CD14-positive monocyte (primary cell): ENCODE measurements at regions not wholly inside any gene's neighbourhood (a gene's known extent, or its start where the extent isn't known, plus 50 kb on each side); places are given as distances from the start of the nearest gene placed in this dataset.

Experiments
- DNase-seq, 3 donors: peaks; one replicate each; pipeline ENCODE4 v3.0.0-alpha.2; 2011 to 2022
- H2AFZ ChIP-seq: 2 replicates; pipeline ENCODE4 v1.6.0; 2012; ENCODE audit warnings: mild to moderate bottlenecking, low read depth, low read length, inconsistent platforms; ENCODE audit not compliant: insufficient read depth, poor library complexity, severe bottlenecking
- H3K27ac ChIP-seq, 2 donors: 1 replicate in 1 of 2; 2 replicates in 1 of 2; pipeline ENCODE4 v1.5.1; 2012 to 2013; ENCODE audit warnings: low read length in 2 of 2, control low read depth in 1 of 2, inconsistent platforms in 1 of 2, low read depth in 1 of 2, mild to moderate bottlenecking in 1 of 2
- H3K27me3 ChIP-seq, 2 donors: one replicate each; pipeline versions ENCODE4 v1.6.0 to v1.6.1; 2011 to 2013; ENCODE audit warnings: low read length in 2 of 2; ENCODE audit not compliant: control insufficient read depth in 2 of 2, insufficient read depth in 2 of 2
- H3K36me3 ChIP-seq, 2 donors: replicated peaks in 1 of 2; 1 replicate in 1 of 2; 2 replicates in 1 of 2; pipeline versions ENCODE4 v1.5.1 to v1.6.1; 2012 to 2013; ENCODE audit warnings: low read length in 2 of 2, control low read depth in 1 of 2, inconsistent platforms in 1 of 2, mild to moderate bottlenecking in 1 of 2; ENCODE audit not compliant: insufficient read depth in 2 of 2, control insufficient read depth in 1 of 2
- H3K4me1 ChIP-seq, 2 donors: 1 replicate in 1 of 2; 2 replicates in 1 of 2; pipeline versions ENCODE4 v1.5.1 to v1.6.1; 2012 to 2013; ENCODE audit warnings: low read length in 2 of 2, control low read depth in 1 of 2, inconsistent platforms in 1 of 2, mild to moderate bottlenecking in 1 of 2, moderate library complexity in 1 of 2; ENCODE audit not compliant: insufficient read depth in 2 of 2, control insufficient read depth in 1 of 2
- H3K4me2 ChIP-seq: replicated peaks from 2 replicates; pipeline ENCODE3; 2012; ENCODE audit warnings: low read length, moderate library complexity, mild to moderate bottlenecking; ENCODE audit not compliant: poor library complexity, severe bottlenecking; ENCODE audit errors: extremely low read depth
- H3K4me3 ChIP-seq, 3 experiments: fragments of 200-600 bp in 1 of 3; sonication (generic) in 1 of 3; replicated peaks in 1 of 3; 1 replicate in 2 of 3; 2 replicates in 1 of 3; pipeline ENCODE4 v1.5.1; 2011 to 2013; ENCODE audit warnings: low read length in 3 of 3, mild to moderate bottlenecking in 3 of 3, control low read depth in 2 of 3, low read depth in 2 of 3, inconsistent platforms in 1 of 3, moderate library complexity in 1 of 3
- H3K79me2 ChIP-seq: 2 replicates; pipeline ENCODE4 v1.6.0; 2012; ENCODE audit warnings: mild to moderate bottlenecking, control low read depth, inconsistent platforms, low read length, moderate library complexity; ENCODE audit not compliant: insufficient read depth
- H3K9ac ChIP-seq: 2 replicates; pipeline ENCODE4 v1.6.0; 2017; ENCODE audit warnings: low read length, mild to moderate bottlenecking; ENCODE audit not compliant: insufficient read depth, poor library complexity, severe bottlenecking
- H3K9me3 ChIP-seq, 2 donors: replicated peaks in 1 of 2; 1 replicate in 1 of 2; 2 replicates in 1 of 2; pipeline versions ENCODE4 v1.5.1 to v1.6.1; 2012 to 2013; ENCODE audit warnings: low read length in 2 of 2, control low read depth in 1 of 2; ENCODE audit not compliant: control insufficient read depth in 1 of 2, insufficient read depth in 1 of 2
- H4K20me1 ChIP-seq: 2 replicates; pipeline ENCODE4 v1.6.0; 2012; ENCODE audit warnings: mild to moderate bottlenecking, low read length, control low read depth, moderate library complexity; ENCODE audit not compliant: insufficient read depth
- H3K27ac Mint-ChIP-seq, 7 donors: one replicate each; pipeline ENCODE4 v1.8.0; 2020; ENCODE audit warnings: mild to moderate bottlenecking in 7 of 7, mixed read lengths in 7 of 7, moderate library complexity in 6 of 7, inconsistent platforms in 2 of 7
- H3K27me3 Mint-ChIP-seq, 3 donors: one replicate each; pipeline ENCODE4 v1.8.0; 2021 to 2022; ENCODE audit warnings: low read depth in 3 of 3, mild to moderate bottlenecking in 3 of 3, mixed read lengths in 3 of 3, moderate library complexity in 3 of 3, inconsistent platforms in 1 of 3
- H3K36me3 Mint-ChIP-seq, 2 donors: one replicate each; pipeline ENCODE4 v1.8.0; 2020; ENCODE audit warnings: mixed read lengths in 2 of 2, inconsistent platforms in 1 of 2, mild to moderate bottlenecking in 1 of 2
- H3K4me1 Mint-ChIP-seq: one replicate; pipeline ENCODE4 v1.8.0; 2020; ENCODE audit warnings: mild to moderate bottlenecking, mixed read lengths
- H3K4me3 Mint-ChIP-seq, 2 donors: one replicate each; pipeline ENCODE4 v1.8.0; 2020; ENCODE audit warnings: mild to moderate bottlenecking in 2 of 2, mixed read lengths in 2 of 2, moderate library complexity in 1 of 2
- H3K9me3 Mint-ChIP-seq, 7 donors: one replicate each; pipeline ENCODE4 v1.8.0; 2020 to 2022; ENCODE audit warnings: mixed read lengths in 7 of 7, mild to moderate bottlenecking in 6 of 7, moderate library complexity in 6 of 7, inconsistent platforms in 2 of 7
- WGBS: methylation state at CpG from one replicate; pipeline ENCODE4 v1.1.5; 2013; ENCODE audit warnings: missing lambda C conversion rate; ENCODE audit not compliant: insufficient coverage; 5-methylcytosine and 5-hydroxymethylcytosine counted together
- intact Hi-C, 2 donors: fragments of 100-400 bp; cut with micrococcal nuclease; formaldehyde crosslinking; loops; one replicate each; pipeline versions ENCODE4 v1.15.0 to v1.15.1; 2023
- TF ChIP-seq, protein P1 (sequence below): fragments of 200-600 bp; IDR thresholded peaks from one replicate; pipeline ENCODE4 v1.8.0; 2022; ENCODE audit warnings: antibody characterized with exemption, mild to moderate bottlenecking

GRCh38 chr13:106117640-106118039 is 417.8 kb downstream of the EFNB2 start:
- TF ChIP-seq, protein P1, sequence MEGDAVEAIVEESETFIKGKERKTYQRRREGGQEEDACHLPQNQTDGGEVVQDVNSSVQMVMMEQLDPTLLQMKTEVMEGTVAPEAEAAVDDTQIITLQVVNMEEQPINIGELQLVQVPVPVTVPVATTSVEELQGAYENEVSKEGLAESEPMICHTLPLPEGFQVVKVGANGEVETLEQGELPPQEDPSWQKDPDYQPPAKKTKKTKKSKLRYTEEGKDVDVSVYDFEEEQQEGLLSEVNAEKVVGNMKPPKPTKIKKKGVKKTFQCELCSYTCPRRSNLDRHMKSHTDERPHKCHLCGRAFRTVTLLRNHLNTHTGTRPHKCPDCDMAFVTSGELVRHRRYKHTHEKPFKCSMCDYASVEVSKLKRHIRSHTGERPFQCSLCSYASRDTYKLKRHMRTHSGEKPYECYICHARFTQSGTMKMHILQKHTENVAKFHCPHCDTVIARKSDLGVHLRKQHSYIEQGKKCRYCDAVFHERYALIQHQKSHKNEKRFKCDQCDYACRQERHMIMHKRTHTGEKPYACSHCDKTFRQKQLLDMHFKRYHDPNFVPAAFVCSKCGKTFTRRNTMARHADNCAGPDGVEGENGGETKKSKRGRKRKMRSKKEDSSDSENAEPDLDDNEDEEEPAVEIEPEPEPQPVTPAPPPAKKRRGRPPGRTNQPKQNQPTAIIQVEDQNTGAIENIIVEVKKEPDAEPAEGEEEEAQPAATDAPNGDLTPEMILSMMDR: no peak
- H3K27me3 Mint-ChIP-seq: no peaks in the 10 kb centered on the region
- H4K20me1 ChIP-seq: no peaks in the 10 kb centered on the region
- H2AFZ ChIP-seq: no peak overlapping the region
- no peaks in the 10 kb centered on the region for H3K36me3 Mint-ChIP-seq
- no CpG with 5 or more reads among the region's 4 CpGs for WGBS
- H3K4me3 Mint-ChIP-seq: no peak overlapping the region
- DNase-seq: no peak
- no peaks in the 10 kb centered on the region for H3K79me2 ChIP-seq
- H3K27ac Mint-ChIP-seq: no peak overlapping the region
- H3K27me3 ChIP-seq: no peaks in the 10 kb centered on the region
- no peaks in the 10 kb centered on the region for H3K4me1 Mint-ChIP-seq
- intact Hi-C loops: no loop called here
- no peaks in the 10 kb centered on the region for H3K9me3 ChIP-seq
- H3K9me3 Mint-ChIP-seq: peaks cover 0 to 10% (median 3%) of the 10 kb centered on the region in 7 donors
- no peaks in the 10 kb centered on the region for H3K36me3 ChIP-seq
- no peak overlapping the region for H3K4me2 ChIP-seq
- no peak overlapping the region for H3K27ac ChIP-seq
- H3K4me1 ChIP-seq: no peaks in the 10 kb centered on the region
- no peak overlapping the region for H3K4me3 ChIP-seq
- no peak overlapping the region for H3K9ac ChIP-seq

DNA sequence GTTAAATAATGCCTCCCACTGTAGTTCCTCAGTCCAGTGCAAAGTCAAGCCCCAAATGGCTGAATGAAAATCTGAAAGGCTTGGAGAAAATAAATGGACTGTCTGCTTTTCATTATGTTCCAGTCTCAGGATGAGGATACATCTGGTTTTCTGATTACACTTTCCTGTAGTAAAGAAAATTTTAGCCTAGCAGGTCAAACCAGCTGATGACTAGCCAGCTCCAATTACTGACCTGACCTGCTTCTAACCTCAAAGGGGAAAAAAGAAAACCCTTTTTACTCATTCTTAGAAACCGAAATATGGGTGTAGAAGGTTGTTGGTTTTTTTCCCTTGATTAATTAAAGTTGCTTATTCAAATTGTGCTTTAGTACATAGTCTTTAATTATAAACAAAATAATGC is 418.4 kb downstream of the EFNB2 start:
- no peak overlapping the region for H2AFZ ChIP-seq
- WGBS: no CpG with 5 or more reads among the region's 1 CpG
- DNase-seq: no peak
- H3K4me1 ChIP-seq: no peaks in the 10 kb centered on the region
- H3K4me2 ChIP-seq: no peak overlapping the region
- no peak overlapping the region for H3K4me3 Mint-ChIP-seq
- H3K4me3 ChIP-seq: no peak overlapping the region
- H3K79me2 ChIP-seq: no peaks in the 10 kb centered on the region
- H3K27ac ChIP-seq: no peak overlapping the region
- H3K4me1 Mint-ChIP-seq: no peaks in the 10 kb centered on the region
- peaks cover 0 to 10% (median 3%) of the 10 kb centered on the region in 7 donors for H3K9me3 Mint-ChIP-seq
- no peaks in the 10 kb centered on the region for H3K9me3 ChIP-seq
- no peaks in the 10 kb centered on the region for H3K27me3 Mint-ChIP-seq
- no peaks in the 10 kb centered on the region for H3K36me3 Mint-ChIP-seq
- no peaks in the 10 kb centered on the region for H3K36me3 ChIP-seq
- intact Hi-C loops: no loop called here
- no peaks in the 10 kb centered on the region for H3K27me3 ChIP-seq
- TF ChIP-seq, protein P1: no peak
- no peaks in the 10 kb centered on the region for H4K20me1 ChIP-seq
- H3K27ac Mint-ChIP-seq: no peak overlapping the region
- no peak overlapping the region for H3K9ac ChIP-seq
